Sigmoid colon (tissue), 4 donors: ENCODE measurements at regions not wholly inside any gene's neighbourhood (a gene's known extent, or its start where the extent isn't known, plus 50 kb on each side); places are given as distances from the start of the nearest gene placed in this dataset.

Experiments
- CTCF ChIP-seq, 4 experiments: fragments of 450-650 bp in 3 of 4; fragments of 200-600 bp in 1 of 4; IDR thresholded peaks; one replicate each; pipeline ENCODE4 v1.5.1; 2016 to 2019; ENCODE audit warnings: antibody characterized with exemption in 4 of 4, mild to moderate bottlenecking in 3 of 4, moderate library complexity in 2 of 4
- EP300 ChIP-seq, 4 donors: sonication (generic); formaldehyde crosslinking; IDR thresholded peaks; one replicate each; pipeline ENCODE4 v1.6.1; 2017; ENCODE audit warnings: antibody characterized with exemption in 4 of 4
- POLR2A ChIP-seq, 2 donors: fragments of 450-650 bp; IDR thresholded peaks; one replicate each; pipeline ENCODE4 v1.6.1; 2016; ENCODE audit warnings: antibody characterized with exemption in 2 of 2, mild to moderate bottlenecking in 2 of 2, moderate library complexity in 2 of 2

DNA sequence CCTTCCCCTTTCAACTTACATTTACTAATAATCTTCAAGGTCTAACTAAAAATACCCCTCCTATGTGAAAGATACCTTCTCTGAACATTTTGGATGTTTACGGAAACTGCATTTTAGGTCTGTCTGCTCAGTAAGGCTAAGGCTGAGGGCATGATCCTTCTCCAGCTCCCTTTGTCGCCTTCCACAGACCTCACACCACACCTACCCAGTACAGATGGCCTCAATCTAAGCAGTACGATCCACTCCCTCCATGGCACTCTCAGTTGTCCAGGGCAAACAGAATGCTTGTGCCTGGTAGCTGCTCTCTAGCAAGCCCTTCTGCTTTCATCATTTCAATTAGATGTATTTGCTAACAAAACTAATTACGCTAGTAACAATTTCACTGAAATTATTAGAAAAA lies 178.3 kb downstream of the CNTN3 start:
- TF ChIP-seq EP300 (IDR thresholded peaks at IDR 0.05) (no peak), POLR2A (IDR thresholded peaks at IDR 0.05) (no peak), CTCF (IDR thresholded peaks at IDR 0.05) (no peak)
